ENCODE measurements at regions not wholly inside any gene's neighbourhood (a gene's known extent, or its start where the extent isn't known, plus 50 kb on each side); places are given as distances from the start of the nearest gene placed in this dataset.

- TF ChIP-seq CTCF (IDR thresholded peaks at IDR 0.05) (no peak), POLR2A (IDR thresholded peaks at IDR 0.05) (no peak)
These were observed 52.6 kb upstream of the LYST start for GRCh38 chr1:235919127-235919832.
